ENCODE measurements at regions not wholly inside any gene's neighbourhood (a gene's known extent, or its start where the extent isn't known, plus 50 kb on each side); places are given as distances from the start of the nearest gene placed in this dataset.

GRCh38 chr1:99171184-99171813 lies 93.0 kb upstream of the PLPPR4 start:
- TF ChIP-seq ZNF274 (IDR thresholded peaks at IDR 0.05; ENCODE audit: borderline replicate concordance, extremely low read depth, low read length): no peak
- TF ChIP-seq GTF2F1 (IDR thresholded peaks at IDR 0.05; ENCODE audit: borderline replicate concordance, low read depth, low read length): no peak
- TF ChIP-seq KDM5A (IDR thresholded peaks at IDR 0.05; ENCODE audit: low read length): no peak
- TF ChIP-seq CTCF (IDR thresholded peaks at IDR 0.05; ENCODE audit: control extremely low read depth in 1 of 3, insufficient read depth in 1 of 3, low read depth in 1 of 3, low read length in 3 of 3): peak in 2 of 3 experiments; percentile 35 to 38; a peak in 3 of 4 replicates
- TF ChIP-seq ATF3 (IDR thresholded peaks at IDR 0.05; ENCODE audit: insufficient read depth, low read depth, low read length): no peak
- no peak for TF ChIP-seq CHD2 (IDR thresholded peaks at IDR 0.05; ENCODE audit: low read length)
- TF ChIP-seq RAD21 (IDR thresholded peaks at IDR 0.05 in 1 of 2, conservative IDR thresholded peaks at IDR 0.05 in 1 of 2; ENCODE audit: low read depth in 2 of 2, low read length in 2 of 2): peak; percentile 51 to 58
- TF ChIP-seq CREB1 (IDR thresholded peaks at IDR 0.05): no peak
- TF ChIP-seq EZH2 (IDR thresholded peaks at IDR 0.05; ENCODE audit: low read depth, low read length, severe bottlenecking): no peak
- no peak for TF ChIP-seq POLR2AphosphoS5 (IDR thresholded peaks at IDR 0.05; ENCODE audit: low read depth, low read length)
- TF ChIP-seq USF2 (IDR thresholded peaks at IDR 0.05; ENCODE audit: low read length): no peak
- TF ChIP-seq RNF2 (IDR thresholded peaks at IDR 0.05; ENCODE audit: borderline replicate concordance, low read depth, low read length, missing control alignments, poor library complexity, severe bottlenecking): no peak
- no peak for TF ChIP-seq SP1 (IDR thresholded peaks at IDR 0.05; ENCODE audit: low read depth, low read length)
